Neuronal stem cell (in vitro differentiated cells): ENCODE measurements at regions not wholly inside any gene's neighbourhood (a gene's known extent, or its start where the extent isn't known, plus 50 kb on each side); places are given as distances from the start of the nearest gene placed in this dataset.

ENCODE experiments used
- DNase-seq: peaks from one replicate; pipeline ENCODE4 v3.0.0-alpha.2; 2013; ENCODE audit warnings: low spot score
- H2AFZ ChIP-seq: one replicate; pipeline ENCODE4 v1.6.1; 2013; ENCODE audit warnings: mild to moderate bottlenecking, low read length, inconsistent platforms
- H2AK5ac ChIP-seq: 2 replicates; pipeline ENCODE4 v1.6.1; 2013; ENCODE audit warnings: low read depth, mild to moderate bottlenecking, inconsistent platforms, low read length, moderate library complexity, mixed read lengths
- H2BK120ac ChIP-seq: 2 replicates; pipeline ENCODE4 v1.6.1; 2013; ENCODE audit warnings: low read depth, mild to moderate bottlenecking, inconsistent platforms, low read length, moderate library complexity, mixed read lengths
- H2BK12ac ChIP-seq: one replicate; pipeline ENCODE4 v1.6.1; 2013; ENCODE audit warnings: low read length, inconsistent platforms
- H2BK15ac ChIP-seq: 2 replicates; pipeline ENCODE4 v1.6.1; 2013; ENCODE audit warnings: mild to moderate bottlenecking, low read length, inconsistent platforms, mixed read lengths
- H2BK5ac ChIP-seq: one replicate; pipeline ENCODE4 v1.6.1; 2013; ENCODE audit warnings: inconsistent platforms, mild to moderate bottlenecking, low read length, moderate library complexity
- H3K14ac ChIP-seq: one replicate; pipeline ENCODE4 v1.6.1; 2013; ENCODE audit warnings: low read length, inconsistent platforms
- H3K18ac ChIP-seq: 2 replicates; pipeline ENCODE4 v1.6.1; 2013; ENCODE audit warnings: low read length, inconsistent platforms
- H3K23ac ChIP-seq: 2 replicates; pipeline ENCODE4 v1.6.1; 2013; ENCODE audit warnings: low read depth, mild to moderate bottlenecking, mixed read lengths, low read length, inconsistent platforms; ENCODE audit not compliant: poor library complexity
- H3K27ac ChIP-seq: replicated peaks from 3 replicates; pipeline ENCODE4 v1.5.1; 2013; ENCODE audit warnings: low read length, inconsistent platforms
- H3K27me3 ChIP-seq, 3 experiments: 2 replicates each; pipeline ENCODE4 v1.6.1; 2013; ENCODE audit warnings: low read length in 3 of 3, mild to moderate bottlenecking in 2 of 3, inconsistent platforms in 1 of 3, low read depth in 1 of 3, mixed read lengths in 1 of 3, moderate library complexity in 1 of 3; ENCODE audit not compliant: control insufficient read depth in 3 of 3, insufficient read depth in 3 of 3
- H3K36me3 ChIP-seq, 2 donors: replicated peaks in 1 of 2; 2 replicates each; pipeline ENCODE4 v1.6.1; 2013; ENCODE audit warnings: low read length in 2 of 2; ENCODE audit not compliant: control insufficient read depth in 2 of 2, insufficient read depth in 2 of 2
- H3K4ac ChIP-seq: 2 replicates; pipeline ENCODE4 v1.6.1; 2013; ENCODE audit warnings: inconsistent platforms, mild to moderate bottlenecking, low read length, moderate library complexity
- H3K4me1 ChIP-seq, 2 donors: 1 replicate in 1 of 2; 2 replicates in 1 of 2; pipeline ENCODE4 v1.6.1; 2013; ENCODE audit warnings: low read length in 2 of 2, low read depth in 1 of 2; ENCODE audit not compliant: control insufficient read depth in 2 of 2, insufficient read depth in 1 of 2
- H3K4me2 ChIP-seq: one replicate; pipeline ENCODE4 v1.6.1; 2013; ENCODE audit warnings: mild to moderate bottlenecking, low read length, inconsistent platforms; ENCODE audit not compliant: insufficient read depth, poor library complexity, severe bottlenecking
- H3K4me3 ChIP-seq, 2 donors: 2 replicates each; pipeline ENCODE4 v1.5.1; 2013; ENCODE audit warnings: low read length in 2 of 2, mild to moderate bottlenecking in 2 of 2, inconsistent platforms in 1 of 2, moderate library complexity in 1 of 2
- H3K79me1 ChIP-seq: one replicate; pipeline ENCODE4 v1.6.1; 2013; ENCODE audit warnings: low read depth, mild to moderate bottlenecking, inconsistent platforms, low read length, moderate library complexity
- H3K9ac ChIP-seq: one replicate; pipeline ENCODE4 v1.6.1; 2013; ENCODE audit warnings: mild to moderate bottlenecking, low read depth, low read length, inconsistent platforms; ENCODE audit not compliant: poor library complexity
- H3K9me3 ChIP-seq, 2 donors: replicated peaks in 1 of 2; 2 replicates each; pipeline versions ENCODE3 to v1.6.1; 2013; ENCODE audit warnings: low read length in 2 of 2, mild to moderate bottlenecking in 2 of 2, inconsistent platforms in 1 of 2, low read depth in 1 of 2, mixed read lengths in 1 of 2, moderate library complexity in 1 of 2; ENCODE audit not compliant: control insufficient read depth in 2 of 2, insufficient read depth in 1 of 2
- H4K8ac ChIP-seq: one replicate; pipeline ENCODE4 v1.6.1; 2013; ENCODE audit warnings: low read depth, mild to moderate bottlenecking, inconsistent platforms, low read length, moderate library complexity
- H4K91ac ChIP-seq: one replicate; pipeline ENCODE4 v1.6.1; 2013; ENCODE audit warnings: low read length, low read depth, mild to moderate bottlenecking, inconsistent platforms; ENCODE audit not compliant: poor library complexity
- WGBS, 2 donors: extraction: QIAGEN DNeasy Blood & Tissue Kit; methylation state at CpG; one replicate each; pipeline ENCODE4 v1.1.7; 2013; ENCODE audit warnings: missing lambda C conversion rate in 2 of 2, mixed read lengths in 1 of 2; ENCODE audit not compliant: insufficient read length in 2 of 2, insufficient replicate concordance in 1 of 2; ENCODE audit errors: extremely low coverage in 2 of 2; 5-methylcytosine and 5-hydroxymethylcytosine counted together

DNA sequence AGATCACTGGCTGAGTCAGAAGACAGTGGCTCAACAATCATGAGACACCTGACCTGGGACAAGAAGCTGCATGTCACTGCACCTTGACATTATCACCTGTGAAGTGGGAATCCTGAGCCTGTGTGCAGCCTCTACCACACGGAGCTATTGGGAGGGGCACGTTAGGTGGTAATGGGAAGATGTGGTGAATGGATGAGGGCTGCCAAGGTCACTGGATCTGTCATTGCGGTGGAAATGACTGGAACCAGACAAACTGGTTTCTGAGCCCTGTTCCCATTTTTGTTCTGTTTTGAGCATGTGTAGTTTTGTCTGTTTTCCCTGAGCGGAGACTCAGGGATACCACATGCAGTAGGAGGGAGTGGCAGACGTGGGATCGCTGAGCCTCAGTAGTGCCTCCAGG, 235.5 kb downstream of the OPA1 start:
- H2BK15ac ChIP-seq: no peak overlapping the region
- H2BK12ac ChIP-seq: no peak overlapping the region
- no peak overlapping the region for H3K27ac ChIP-seq
- H4K91ac ChIP-seq: no peak overlapping the region
- no peak overlapping the region for H3K4me2 ChIP-seq
- no peak overlapping the region for H3K4ac ChIP-seq
- H3K27me3 ChIP-seq: no peaks in the 10 kb centered on the region
- no CpG with 5 or more reads among the region's 6 CpGs for WGBS, 2 donors
- no peak overlapping the region for H4K8ac ChIP-seq
- no peak overlapping the region for H2AFZ ChIP-seq
- H2BK5ac ChIP-seq: no peak overlapping the region
- H3K36me3 ChIP-seq: no peaks in the 10 kb centered on the region
- H2BK120ac ChIP-seq: no peak overlapping the region
- no peak overlapping the region for H2AK5ac ChIP-seq
- peaks cover 0 to 5% of the 10 kb centered on the region in 2 donors for H3K9me3 ChIP-seq
- no peak for DNase-seq
- no peak overlapping the region for H3K4me3 ChIP-seq
- H3K23ac ChIP-seq: no peak overlapping the region
- no peak overlapping the region for H3K14ac ChIP-seq
- H3K79me1 ChIP-seq: no peaks in the 10 kb centered on the region
- no peak overlapping the region for H3K9ac ChIP-seq
- H3K4me1 ChIP-seq: peaks cover 3 to 26% of the 10 kb centered on the region in 2 donors
- H3K18ac ChIP-seq: no peak overlapping the region

DNA sequence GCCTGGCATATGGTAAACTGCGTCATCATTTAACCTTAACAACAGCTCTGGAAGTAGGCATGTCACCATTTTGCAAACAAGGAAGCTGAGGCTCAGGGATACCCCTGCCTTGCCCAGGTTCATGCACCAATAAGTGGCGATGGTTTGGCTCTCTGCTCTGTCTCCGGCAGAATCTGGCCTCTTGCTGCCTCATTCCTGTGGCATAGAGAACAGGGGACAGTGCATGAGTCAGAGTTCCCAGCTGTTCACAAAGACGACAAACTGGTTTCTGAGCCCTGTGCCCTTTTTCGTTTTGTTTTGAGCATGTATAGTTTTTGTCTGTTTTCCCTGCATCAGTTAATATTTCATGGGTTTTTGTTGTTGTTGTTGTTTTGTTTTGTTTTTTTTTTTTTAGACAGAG, 236.8 kb downstream of the OPA1 start:
- no peaks in the 10 kb centered on the region for H3K27me3 ChIP-seq
- H3K9ac ChIP-seq: no peak overlapping the region
- no peak overlapping the region for H2AFZ ChIP-seq
- H3K36me3 ChIP-seq: no peaks in the 10 kb centered on the region
- DNase-seq: no peak
- no peak overlapping the region for H3K18ac ChIP-seq
- no peak overlapping the region for H2BK120ac ChIP-seq
- H3K23ac ChIP-seq: no peak overlapping the region
- H3K27ac ChIP-seq: no peak overlapping the region
- WGBS, 2 donors: no CpG with 5 or more reads among the region's 5 CpGs
- H2BK5ac ChIP-seq: no peak overlapping the region
- no peak overlapping the region for H2BK12ac ChIP-seq
- no peak overlapping the region for H3K14ac ChIP-seq
- no peaks in the 10 kb centered on the region for H3K79me1 ChIP-seq
- H3K4ac ChIP-seq: no peak overlapping the region
- no peak overlapping the region for H2BK15ac ChIP-seq
- no peak overlapping the region for H3K4me2 ChIP-seq
- H3K4me3 ChIP-seq: no peak overlapping the region
- no peak overlapping the region for H4K8ac ChIP-seq
- H3K4me1 ChIP-seq: peaks cover 3 to 26% of the 10 kb centered on the region in 2 donors
- no peak overlapping the region for H2AK5ac ChIP-seq
- H4K91ac ChIP-seq: no peak overlapping the region
- peaks cover 0 to 5% of the 10 kb centered on the region in 2 donors for H3K9me3 ChIP-seq

DNA sequence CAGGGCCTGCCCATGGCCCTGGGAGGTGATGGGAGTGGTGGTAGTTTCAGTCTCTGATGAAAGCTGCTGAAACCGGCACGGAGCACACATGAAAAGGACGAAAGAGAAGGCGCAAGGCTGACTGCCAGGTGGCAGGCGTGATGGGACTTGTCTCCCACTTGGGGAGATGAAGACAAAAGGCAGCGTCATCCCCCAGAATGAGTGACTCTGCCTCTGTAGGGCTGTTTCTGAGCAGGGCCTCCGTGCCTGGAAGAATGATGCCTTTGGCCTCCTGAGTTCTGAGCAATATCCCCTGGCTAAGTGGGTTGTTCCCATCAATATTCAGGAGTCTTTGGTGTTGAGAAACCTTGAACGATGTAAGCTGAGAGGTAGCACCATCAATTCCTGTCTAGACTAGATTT, 237.8 kb downstream of the OPA1 start:
- no peak overlapping the region for H4K91ac ChIP-seq
- H3K4me1 ChIP-seq: peaks cover 3 to 23% of the 10 kb centered on the region in 2 donors
- H2BK15ac ChIP-seq: no peak overlapping the region
- no peak overlapping the region for H2BK12ac ChIP-seq
- no peaks in the 10 kb centered on the region for H3K36me3 ChIP-seq
- H3K27ac ChIP-seq: no peak overlapping the region
- no peak overlapping the region for H2BK5ac ChIP-seq
- no peak for DNase-seq
- no peak overlapping the region for H4K8ac ChIP-seq
- H3K9me3 ChIP-seq: peaks cover 0 to 5% of the 10 kb centered on the region in 2 donors
- WGBS, 2 donors: no CpG with 5 or more reads among the region's 8 CpGs
- no peak overlapping the region for H3K23ac ChIP-seq
- no peak overlapping the region for H3K4ac ChIP-seq
- H3K9ac ChIP-seq: no peak overlapping the region
- peak overlapping the region; percentile 5 for H2BK120ac ChIP-seq
- H2AFZ ChIP-seq: peak overlapping the region; percentile 68
- no peak overlapping the region for H3K4me2 ChIP-seq
- H3K4me3 ChIP-seq: no peak overlapping the region
- peak overlapping the region; percentile 84 for H3K18ac ChIP-seq
- H3K14ac ChIP-seq: no peak overlapping the region
- H3K79me1 ChIP-seq: no peaks in the 10 kb centered on the region
- H2AK5ac ChIP-seq: no peak overlapping the region
- H3K27me3 ChIP-seq: no peaks in the 10 kb centered on the region

DNA sequence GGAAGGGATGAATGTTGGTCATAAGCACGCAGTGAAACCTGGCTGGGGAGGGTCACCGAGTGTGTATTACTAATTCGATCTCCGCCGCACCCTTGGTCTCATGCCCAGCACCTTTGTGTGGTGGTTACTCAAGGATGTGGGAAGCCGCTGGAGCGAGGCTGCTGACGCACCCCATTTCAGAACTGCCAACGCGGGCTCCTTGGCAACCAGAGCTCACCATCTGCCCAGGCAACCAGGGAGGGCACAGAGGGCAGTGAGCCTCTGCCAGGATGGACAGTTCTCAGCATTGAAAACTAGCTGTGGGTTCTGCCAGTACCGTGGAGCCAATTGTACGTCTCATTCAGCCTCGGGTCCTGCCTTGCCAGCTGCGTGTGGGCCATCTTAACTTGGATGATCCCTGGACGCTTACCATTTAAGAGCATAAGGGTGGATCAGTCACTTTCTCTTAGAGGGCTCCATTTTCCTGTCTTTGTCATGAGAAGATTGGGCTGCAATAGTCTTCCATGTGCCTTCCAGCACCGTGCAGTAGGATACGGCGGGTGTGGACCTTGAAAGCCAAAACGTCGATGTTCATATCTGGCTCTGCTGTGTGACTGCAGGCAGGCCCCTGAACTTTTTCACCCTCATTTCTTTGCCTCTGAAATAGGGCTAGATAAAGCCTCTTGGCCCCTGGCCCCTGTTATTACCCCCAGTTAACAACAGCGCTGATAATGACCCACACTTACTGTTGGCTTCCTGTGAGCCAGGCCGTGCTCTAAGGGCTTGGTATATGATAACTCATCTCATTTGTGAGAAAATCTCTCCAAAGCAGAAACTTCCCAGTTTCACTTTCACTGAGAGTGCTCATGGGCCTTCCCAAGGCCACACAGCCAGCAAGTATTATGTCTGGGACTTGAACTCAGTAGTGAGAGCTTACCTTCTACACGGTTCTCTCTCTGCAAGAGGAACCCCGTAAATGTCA, 238.8 kb downstream of the OPA1 start:
- H2BK15ac ChIP-seq: peak overlapping the region; percentile 30
- H4K91ac ChIP-seq: no peak overlapping the region
- H3K4me2 ChIP-seq: no peak overlapping the region
- no peak for DNase-seq
- H2AFZ ChIP-seq: no peak overlapping the region
- H3K9ac ChIP-seq: no peak overlapping the region
- H3K9me3 ChIP-seq: peaks cover 0 to 5% of the 10 kb centered on the region in 2 donors
- H3K23ac ChIP-seq: no peak overlapping the region
- H3K4ac ChIP-seq: no peak overlapping the region
- no peaks in the 10 kb centered on the region for H3K79me1 ChIP-seq
- H3K14ac ChIP-seq: no peak overlapping the region
- no peaks in the 10 kb centered on the region for H3K27me3 ChIP-seq
- H3K18ac ChIP-seq: peak overlapping the region; percentile 73
- H2BK5ac ChIP-seq: no peak overlapping the region
- peaks cover 2 to 13% of the 10 kb centered on the region in 2 donors for H3K4me1 ChIP-seq
- peak overlapping the region; percentile 10 for H2BK120ac ChIP-seq
- no peak overlapping the region for H4K8ac ChIP-seq
- WGBS, 2 donors: no CpG with 5 or more reads among the region's 24 CpGs
- H3K4me3 ChIP-seq: no peak overlapping the region
- H2AK5ac ChIP-seq: peak overlapping the region; percentile 10
- no peaks in the 10 kb centered on the region for H3K36me3 ChIP-seq
- H2BK12ac ChIP-seq: no peak overlapping the region
- no peak overlapping the region for H3K27ac ChIP-seq
